HEK293 (cell line): ENCODE measurements at regions not wholly inside any gene's neighbourhood (a gene's known extent, or its start where the extent isn't known, plus 50 kb on each side); places are given as distances from the start of the nearest gene placed in this dataset.

Experiments
- CTCF ChIA-PET: fragments of 350-600 bp; formaldehyde crosslinking; extraction: SDS; loops from one replicate; lab custom pipeline; 2021; ENCODE audit warnings: antibody characterized with exemption; lab: Yijun Ruan, JAX
- POLR2A ChIA-PET: fragments of 300-600 bp; formaldehyde crosslinking; extraction: SDS; loops from one replicate; lab custom pipeline; 2020; ENCODE audit warnings: antibody characterized with exemption, inconsistent platforms; lab: Yijun Ruan, JAX
- H3K27ac ChIP-seq: fragments of 200-500 bp; sonication (Bioruptor generic); 2 replicates; pipeline ENCODE4 v1.5.1; 2014; ENCODE audit warnings: low read depth, low read length, control low read depth, inconsistent platforms; ENCODE audit errors: extremely low read depth
- H3K36me3 ChIP-seq, 2 experiments: fragments of 200-500 bp in 1 of 2; sonication (Bioruptor generic) in 1 of 2; 1 replicate in 1 of 2; 2 replicates in 1 of 2; pipeline ENCODE4 v1.5.1; 2014 to 2017; ENCODE audit warnings: inconsistent platforms in 2 of 2, low read length in 2 of 2; ENCODE audit not compliant: control insufficient read depth in 2 of 2, insufficient read depth in 1 of 2
- H3K4me1 ChIP-seq: fragments of 200-500 bp; sonication (Bioruptor generic); 2 replicates; pipeline ENCODE4 v1.5.1; 2014; ENCODE audit warnings: mild to moderate bottlenecking, low read length, inconsistent platforms; ENCODE audit not compliant: control insufficient read depth, insufficient read depth
- H3K4me3 ChIP-seq: 2 replicates; pipeline ENCODE4 v1.5.1; 2011; ENCODE audit warnings: low read depth, mild to moderate bottlenecking, control low read depth, low read length, moderate library complexity
- H3K9me3 ChIP-seq: fragments of 200-500 bp; sonication (Bioruptor generic); 2 replicates; pipeline ENCODE4 v1.5.1; 2014; ENCODE audit warnings: low read depth, low read length, inconsistent platforms; ENCODE audit not compliant: control insufficient read depth, insufficient read depth
- BCL6B ChIP-seq: fragments of 450-650 bp; formaldehyde crosslinking; IDR thresholded peaks from 2 replicates; pipeline ENCODE4 v1.5.1; 2017; ENCODE audit warnings: missing biosample characterization, missing genetic modification characterization
- FEZF1 ChIP-seq: fragments of 450-650 bp; formaldehyde crosslinking; IDR thresholded peaks from 2 replicates; pipeline ENCODE4 v1.5.1; 2016; ENCODE audit warnings: missing biosample characterization, missing genetic modification characterization
- GLI2 ChIP-seq: fragments of 450-650 bp; formaldehyde crosslinking; IDR thresholded peaks from 2 replicates; pipeline ENCODE4; 2017; ENCODE audit warnings: missing biosample characterization, missing genetic modification characterization, low read depth, borderline replicate concordance
- GLI4 ChIP-seq: fragments of 450-650 bp; formaldehyde crosslinking; IDR thresholded peaks from 2 replicates; pipeline ENCODE4 v1.5.1; 2016; ENCODE audit warnings: missing biosample characterization, missing genetic modification characterization
- GLIS1 ChIP-seq: fragments of 450-650 bp; formaldehyde crosslinking; IDR thresholded peaks from 2 replicates; pipeline ENCODE4 v1.5.1; 2016; ENCODE audit warnings: missing biosample characterization, missing genetic modification characterization
- HOXC10 ChIP-seq: sonication (generic); formaldehyde crosslinking; IDR thresholded peaks from 2 replicates; pipeline ENCODE4 v1.8.1; 2023; ENCODE audit warnings: mild to moderate bottlenecking, missing genetic modification reagents
- KLF9 ChIP-seq: fragments of 450-650 bp; formaldehyde crosslinking; IDR thresholded peaks from 2 replicates; pipeline ENCODE4 v1.5.1; 2016; ENCODE audit warnings: missing biosample characterization, missing genetic modification characterization, low read depth
- OVOL3 ChIP-seq: fragments of 450-650 bp; formaldehyde crosslinking; IDR thresholded peaks from 2 replicates; pipeline ENCODE4 v1.5.1; 2016; ENCODE audit warnings: missing biosample characterization, missing genetic modification characterization
- TCF7L2 ChIP-seq: IDR thresholded peaks from 2 replicates; pipeline ENCODE4 v1.6.1; 2011; ENCODE audit warnings: low read depth, mild to moderate bottlenecking, inconsistent platforms, low read length, moderate library complexity, borderline replicate concordance
- WT1 ChIP-seq: fragments of 450-650 bp; formaldehyde crosslinking; IDR thresholded peaks from 2 replicates; pipeline ENCODE4 v1.5.1; 2016; ENCODE audit warnings: missing biosample characterization, missing genetic modification characterization
- ZFP3 ChIP-seq: fragments of 450-650 bp; formaldehyde crosslinking; IDR thresholded peaks from 2 replicates; pipeline ENCODE4 v1.5.1; 2016; ENCODE audit warnings: low read depth, missing biosample characterization, missing genetic modification characterization
- ZFP41 ChIP-seq: fragments of 450-650 bp; formaldehyde crosslinking; IDR thresholded peaks from 2 replicates; pipeline ENCODE4 v1.5.1; 2016; ENCODE audit warnings: missing biosample characterization, missing genetic modification characterization, borderline replicate concordance
- ZNF114 ChIP-seq: fragments of 450-650 bp; formaldehyde crosslinking; IDR thresholded peaks from 2 replicates; pipeline ENCODE4 v1.5.0; 2017; ENCODE audit warnings: missing biosample characterization, missing genetic modification characterization
- ZNF121 ChIP-seq: fragments of 450-650 bp; formaldehyde crosslinking; IDR thresholded peaks from 2 replicates; pipeline ENCODE4 v1.5.1; 2016; ENCODE audit warnings: missing biosample characterization, missing genetic modification characterization
- ZNF157 ChIP-seq: fragments of 450-650 bp; formaldehyde crosslinking; IDR thresholded peaks from 2 replicates; pipeline ENCODE4 v1.5.1; 2016; ENCODE audit warnings: missing biosample characterization, missing genetic modification characterization
- ZNF214 ChIP-seq: fragments of 450-650 bp; formaldehyde crosslinking; IDR thresholded peaks from 2 replicates; pipeline ENCODE4 v1.5.1; 2017; ENCODE audit warnings: missing biosample characterization, mild to moderate bottlenecking, missing genetic modification characterization, borderline replicate concordance
- ZNF23 ChIP-seq: fragments of 450-650 bp; formaldehyde crosslinking; IDR thresholded peaks from 2 replicates; pipeline ENCODE4 v1.5.1; 2016; ENCODE audit warnings: missing biosample characterization, missing genetic modification characterization, borderline replicate concordance
- ZNF239 ChIP-seq: fragments of 450-650 bp; formaldehyde crosslinking; IDR thresholded peaks from 2 replicates; pipeline ENCODE4 v1.5.1; 2016; ENCODE audit warnings: missing biosample characterization, missing genetic modification characterization
- ZNF324 ChIP-seq: fragments of 450-650 bp; formaldehyde crosslinking; IDR thresholded peaks from 2 replicates; pipeline ENCODE4 v1.5.1; 2016; ENCODE audit warnings: missing biosample characterization, missing genetic modification characterization
- ZNF335 ChIP-seq: fragments of 450-650 bp; formaldehyde crosslinking; conservative IDR thresholded peaks from 2 replicates; pipeline ENCODE4 v1.5.1; 2016; ENCODE audit warnings: missing biosample characterization, missing genetic modification characterization
- ZNF488 ChIP-seq: fragments of 450-650 bp; formaldehyde crosslinking; IDR thresholded peaks from 2 replicates; pipeline ENCODE4 v1.5.1; 2016; ENCODE audit warnings: missing biosample characterization, missing genetic modification characterization
- ZNF558 ChIP-seq: fragments of 450-650 bp; formaldehyde crosslinking; IDR thresholded peaks from 2 replicates; pipeline ENCODE4 v1.5.1; 2016; ENCODE audit warnings: missing biosample characterization, missing genetic modification characterization
- ZNF596 ChIP-seq: fragments of 450-650 bp; IDR thresholded peaks from 2 replicates; pipeline ENCODE4 v1.5.0; 2018; ENCODE audit warnings: missing biosample characterization, mild to moderate bottlenecking, missing genetic modification characterization, moderate library complexity
- ZNF600 ChIP-seq: fragments of 450-650 bp; formaldehyde crosslinking; IDR thresholded peaks from 2 replicates; pipeline ENCODE4 v1.5.1; 2016; ENCODE audit warnings: missing biosample characterization, missing genetic modification characterization
- ZNF624 ChIP-seq: fragments of 450-650 bp; formaldehyde crosslinking; IDR thresholded peaks from 2 replicates; pipeline ENCODE4 v1.5.1; 2017; ENCODE audit warnings: missing biosample characterization, missing genetic modification characterization
- ZNF629 ChIP-seq: fragments of 450-650 bp; formaldehyde crosslinking; IDR thresholded peaks from 2 replicates; pipeline ENCODE4 v1.5.1; 2017; ENCODE audit warnings: missing biosample characterization, missing genetic modification characterization
- ZNF664 ChIP-seq: fragments of 450-650 bp; formaldehyde crosslinking; IDR thresholded peaks from 2 replicates; pipeline ENCODE4 v1.5.1; 2016; ENCODE audit warnings: missing biosample characterization, missing genetic modification characterization
- ZNF76 ChIP-seq: fragments of 450-650 bp; formaldehyde crosslinking; IDR thresholded peaks from 2 replicates; pipeline ENCODE4; 2016; ENCODE audit warnings: low read depth, missing biosample characterization, missing genetic modification characterization, borderline replicate concordance
- ZNF837 ChIP-seq: fragments of 450-650 bp; formaldehyde crosslinking; IDR thresholded peaks from 2 replicates; pipeline ENCODE4 v1.5.1; 2016; ENCODE audit warnings: missing biosample characterization, missing genetic modification characterization
- ZSCAN5A ChIP-seq: fragments of 450-650 bp; formaldehyde crosslinking; IDR thresholded peaks from 2 replicates; pipeline ENCODE4 v1.5.1; 2016; ENCODE audit warnings: missing biosample characterization, missing genetic modification characterization
- ZXDB ChIP-seq: fragments of 450-650 bp; formaldehyde crosslinking; IDR thresholded peaks from 2 replicates; pipeline ENCODE4 v1.5.1; 2016; ENCODE audit warnings: missing biosample characterization, missing genetic modification characterization
- TF ChIP-seq, protein P1 (sequence below): IDR thresholded peaks from 2 replicates; pipeline ENCODE4 v1.6.1; 2011; ENCODE audit warnings: mild to moderate bottlenecking, low read depth, low read length, borderline replicate concordance

- POLR2A ChIA-PET = no interaction called here
- H3K27ac ChIP-seq = no peak overlapping the region
- TF ChIP-seq TCF7L2 (no peak), ZXDB (tag by site-specific recombination) (no peak), GLI4 (no peak), FEZF1 (tag by site-specific recombination) (no peak), ZNF600 (tag by site-specific recombination) (no peak), ZNF488 (tag by site-specific recombination) (no peak), ZNF324 (tag by site-specific recombination) (no peak), ZNF629 (no peak), ZNF23 (tag by site-specific recombination) (no peak), KLF9 (tag by site-specific recombination) (no peak), OVOL3 (no peak), HOXC10 (no peak), ZSCAN5A (tag by site-specific recombination) (no peak), ZNF837 (no peak), WT1 (tag by site-specific recombination) (no peak), ZFP41 (tag by site-specific recombination) (no peak), ZNF76 (tag by site-specific recombination) (no peak), ZNF121 (tag by site-specific recombination) (no peak)
Measured at GRCh38 chr3:30502051-30502741, 104.2 kb upstream of the TGFBR2 start.

DNA sequence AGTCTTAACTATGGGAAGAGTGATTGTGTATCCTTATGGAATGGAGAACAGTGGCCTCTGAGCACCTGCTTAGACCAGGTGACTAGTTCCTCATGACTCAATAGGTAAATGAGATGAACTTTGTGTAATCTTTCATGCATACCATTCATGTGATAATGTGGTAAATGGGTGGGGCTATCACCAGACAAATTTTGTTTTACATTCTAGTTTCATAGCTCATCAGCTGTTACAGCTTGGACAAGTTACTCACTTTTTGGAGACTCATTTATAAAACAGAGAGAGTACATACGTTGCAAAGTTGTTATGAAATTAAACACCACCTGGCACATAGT is 103.7 kb upstream of the TGFBR2 start:
- ChIA-PET POLR2A (no interaction called here), CTCF (no interaction called here)
- Histone ChIP-seq H3K9me3 (no peaks in the 10 kb centered on the region), H3K4me1 (no peaks in the 10 kb centered on the region), H3K27ac (no peak overlapping the region), H3K4me3 (no peak overlapping the region), H3K36me3 (no peaks in the 10 kb centered on the region)
- no peak for TF ChIP-seq ZNF239 (tag by site-specific recombination)
- no peak for TF ChIP-seq ZNF157
- TF ChIP-seq BCL6B (tag by site-specific recombination) = no peak
- no peak for TF ChIP-seq ZNF335 (tag by site-specific recombination)
- TF ChIP-seq ZNF664 = no peak
- no peak for TF ChIP-seq ZNF214 (tag by site-specific recombination)
- no peak for TF ChIP-seq ZNF596 (tag by site-specific recombination)
- TF ChIP-seq ZNF558 (tag by site-specific recombination) = no peak
- TF ChIP-seq, protein P1, sequence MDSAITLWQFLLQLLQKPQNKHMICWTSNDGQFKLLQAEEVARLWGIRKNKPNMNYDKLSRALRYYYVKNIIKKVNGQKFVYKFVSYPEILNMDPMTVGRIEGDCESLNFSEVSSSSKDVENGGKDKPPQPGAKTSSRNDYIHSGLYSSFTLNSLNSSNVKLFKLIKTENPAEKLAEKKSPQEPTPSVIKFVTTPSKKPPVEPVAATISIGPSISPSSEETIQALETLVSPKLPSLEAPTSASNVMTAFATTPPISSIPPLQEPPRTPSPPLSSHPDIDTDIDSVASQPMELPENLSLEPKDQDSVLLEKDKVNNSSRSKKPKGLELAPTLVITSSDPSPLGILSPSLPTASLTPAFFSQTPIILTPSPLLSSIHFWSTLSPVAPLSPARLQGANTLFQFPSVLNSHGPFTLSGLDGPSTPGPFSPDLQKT = no peak
- TF ChIP-seq GLIS1 (tag by site-specific recombination) = no peak
- TF ChIP-seq GLI2 (tag by site-specific recombination) = no peak
- TF ChIP-seq ZNF624 (tag by site-specific recombination) = no peak
- no peak for TF ChIP-seq ZNF114 (tag by site-specific recombination)
- TF ChIP-seq ZFP3 (tag by site-specific recombination) = no peak

More at GRCh38 chr3:30502051-30502741, 104.2 kb upstream of the TGFBR2 start:
- no peaks in the 10 kb centered on the region for H3K4me1 ChIP-seq
- H3K9me3 ChIP-seq = no peaks in the 10 kb centered on the region
- H3K4me3 ChIP-seq = no peak overlapping the region
- CTCF ChIA-PET = no interaction called here
- no peaks in the 10 kb centered on the region for H3K36me3 ChIP-seq
